ENCODE measurements at regions not wholly inside any gene's neighbourhood (a gene's known extent, or its start where the extent isn't known, plus 50 kb on each side); places are given as distances from the start of the nearest gene placed in this dataset.

DNA sequence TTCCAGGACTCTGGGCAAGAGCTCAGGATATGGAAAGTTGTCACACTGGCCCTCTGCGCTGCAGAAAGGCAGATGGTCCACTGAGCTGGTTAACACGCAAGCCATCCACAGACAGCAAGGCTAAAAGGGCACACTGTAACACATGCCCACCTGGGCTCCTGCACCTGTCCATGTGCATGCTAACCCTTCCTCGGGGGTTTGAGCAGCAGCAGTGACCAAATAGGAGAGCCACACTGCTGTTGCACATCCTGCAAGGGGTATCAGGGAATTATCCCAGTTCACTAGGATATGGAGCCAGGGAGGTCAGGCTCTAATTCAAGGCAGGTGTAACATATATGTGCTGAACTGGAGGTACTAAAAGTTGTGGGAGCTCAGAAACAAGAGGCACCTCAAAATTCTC is 471.0 kb upstream of the CDH5 start:
- TF ChIP-seq, protein P1, sequence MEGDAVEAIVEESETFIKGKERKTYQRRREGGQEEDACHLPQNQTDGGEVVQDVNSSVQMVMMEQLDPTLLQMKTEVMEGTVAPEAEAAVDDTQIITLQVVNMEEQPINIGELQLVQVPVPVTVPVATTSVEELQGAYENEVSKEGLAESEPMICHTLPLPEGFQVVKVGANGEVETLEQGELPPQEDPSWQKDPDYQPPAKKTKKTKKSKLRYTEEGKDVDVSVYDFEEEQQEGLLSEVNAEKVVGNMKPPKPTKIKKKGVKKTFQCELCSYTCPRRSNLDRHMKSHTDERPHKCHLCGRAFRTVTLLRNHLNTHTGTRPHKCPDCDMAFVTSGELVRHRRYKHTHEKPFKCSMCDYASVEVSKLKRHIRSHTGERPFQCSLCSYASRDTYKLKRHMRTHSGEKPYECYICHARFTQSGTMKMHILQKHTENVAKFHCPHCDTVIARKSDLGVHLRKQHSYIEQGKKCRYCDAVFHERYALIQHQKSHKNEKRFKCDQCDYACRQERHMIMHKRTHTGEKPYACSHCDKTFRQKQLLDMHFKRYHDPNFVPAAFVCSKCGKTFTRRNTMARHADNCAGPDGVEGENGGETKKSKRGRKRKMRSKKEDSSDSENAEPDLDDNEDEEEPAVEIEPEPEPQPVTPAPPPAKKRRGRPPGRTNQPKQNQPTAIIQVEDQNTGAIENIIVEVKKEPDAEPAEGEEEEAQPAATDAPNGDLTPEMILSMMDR (IDR thresholded peaks at IDR 0.05; ENCODE audit: insufficient read depth, low read length), result no peak
- TF ChIP-seq POLR2AphosphoS5 (IDR thresholded peaks at IDR 0.05; ENCODE audit: low read depth) (no peak), SPI1 (IDR thresholded peaks at IDR 0.05; ENCODE audit: borderline replicate concordance, low read depth) (no peak), GABPA (IDR thresholded peaks at IDR 0.05; ENCODE audit: low read depth) (no peak)
- TF ChIP-seq, protein P2, sequence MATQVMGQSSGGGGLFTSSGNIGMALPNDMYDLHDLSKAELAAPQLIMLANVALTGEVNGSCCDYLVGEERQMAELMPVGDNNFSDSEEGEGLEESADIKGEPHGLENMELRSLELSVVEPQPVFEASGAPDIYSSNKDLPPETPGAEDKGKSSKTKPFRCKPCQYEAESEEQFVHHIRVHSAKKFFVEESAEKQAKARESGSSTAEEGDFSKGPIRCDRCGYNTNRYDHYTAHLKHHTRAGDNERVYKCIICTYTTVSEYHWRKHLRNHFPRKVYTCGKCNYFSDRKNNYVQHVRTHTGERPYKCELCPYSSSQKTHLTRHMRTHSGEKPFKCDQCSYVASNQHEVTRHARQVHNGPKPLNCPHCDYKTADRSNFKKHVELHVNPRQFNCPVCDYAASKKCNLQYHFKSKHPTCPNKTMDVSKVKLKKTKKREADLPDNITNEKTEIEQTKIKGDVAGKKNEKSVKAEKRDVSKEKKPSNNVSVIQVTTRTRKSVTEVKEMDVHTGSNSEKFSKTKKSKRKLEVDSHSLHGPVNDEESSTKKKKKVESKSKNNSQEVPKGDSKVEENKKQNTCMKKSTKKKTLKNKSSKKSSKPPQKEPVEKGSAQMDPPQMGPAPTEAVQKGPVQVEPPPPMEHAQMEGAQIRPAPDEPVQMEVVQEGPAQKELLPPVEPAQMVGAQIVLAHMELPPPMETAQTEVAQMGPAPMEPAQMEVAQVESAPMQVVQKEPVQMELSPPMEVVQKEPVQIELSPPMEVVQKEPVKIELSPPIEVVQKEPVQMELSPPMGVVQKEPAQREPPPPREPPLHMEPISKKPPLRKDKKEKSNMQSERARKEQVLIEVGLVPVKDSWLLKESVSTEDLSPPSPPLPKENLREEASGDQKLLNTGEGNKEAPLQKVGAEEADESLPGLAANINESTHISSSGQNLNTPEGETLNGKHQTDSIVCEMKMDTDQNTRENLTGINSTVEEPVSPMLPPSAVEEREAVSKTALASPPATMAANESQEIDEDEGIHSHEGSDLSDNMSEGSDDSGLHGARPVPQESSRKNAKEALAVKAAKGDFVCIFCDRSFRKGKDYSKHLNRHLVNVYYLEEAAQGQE (IDR thresholded peaks at IDR 0.05; ENCODE audit: insufficient replicate concordance, low read depth), result no peak
